Stomach (tissue), 8 donors: ENCODE measurements at regions not wholly inside any gene's neighbourhood (a gene's known extent, or its start where the extent isn't known, plus 50 kb on each side); places are given as distances from the start of the nearest gene placed in this dataset.

ENCODE experiments used
- DNase-seq, 2 donors: peaks; one replicate each; pipeline versions ENCODE4 v3.0.0 to v3.0.0-alpha.2; 2013 to 2019
- H3K27ac ChIP-seq, 5 donors: fragments of 200-600 bp in 4 of 5; sonication (generic) in 4 of 5; one replicate each; pipeline ENCODE4 v1.5.1; 2013 to 2019; ENCODE audit warnings: mild to moderate bottlenecking in 1 of 5, moderate library complexity in 1 of 5
- H3K27me3 ChIP-seq, 3 donors: fragments of 200-600 bp; sonication (generic); one replicate each; pipeline ENCODE4 v1.5.1; 2017 to 2019; ENCODE audit warnings: mixed run types in 1 of 3
- H3K36me3 ChIP-seq, 4 donors: fragments of 200-600 bp; sonication (generic); 1 replicate in 3 of 4; 2 replicates in 1 of 4; pipeline ENCODE4 v1.5.1; 2016 to 2019
- H3K4me1 ChIP-seq, 4 donors: fragments of 200-600 bp; sonication (generic); one replicate each; pipeline ENCODE4 v1.5.1; 2016 to 2019
- H3K4me3 ChIP-seq, 4 donors: fragments of 200-600 bp; sonication (generic) in 3 of 4; one replicate each; pipeline ENCODE4 v1.5.1; 2016 to 2019; ENCODE audit warnings: mild to moderate bottlenecking in 1 of 4
- H3K9me3 ChIP-seq, 4 donors: fragments of 200-600 bp; sonication (generic); one replicate each; pipeline ENCODE4 v1.5.1; 2016 to 2019
- EP300 ChIP-seq: sonication (generic); formaldehyde crosslinking; IDR thresholded peaks from one replicate; pipeline ENCODE4 v1.6.1; 2017; ENCODE audit warnings: antibody characterized with exemption
- POLR2A ChIP-seq, 4 donors: fragments of 450-650 bp; IDR thresholded peaks; one replicate each; pipeline ENCODE4 v1.6.1; 2016; ENCODE audit warnings: antibody characterized with exemption in 4 of 4, control low read depth in 2 of 4, mild to moderate bottlenecking in 1 of 4, moderate library complexity in 1 of 4
- POLR2AphosphoS5 ChIP-seq, 3 donors: sonication (generic); formaldehyde crosslinking; IDR thresholded peaks; one replicate each; pipeline ENCODE4 v1.6.1; 2016; ENCODE audit warnings: antibody characterized with exemption in 3 of 3
- whole genome bisulfite sequencing, 5 donors: extraction: QIAGEN DNeasy Blood & Tissue Kit in 3 of 5; methylation state at CpG; one replicate each; pipeline versions ENCODE4 v1.1.5 to v1.1.7; 2013 to 2018; 5-methylcytosine and 5-hydroxymethylcytosine counted together
- intact Hi-C: fragments of 100-400 bp; cut with DNase I; formaldehyde crosslinking; loops from one replicate; pipeline ENCODE4 v1.15.1; 2023; ENCODE audit warnings: low total_unique reads
- TF ChIP-seq, protein P1 (sequence below), 7 experiments: fragments of 450-650 bp in 4 of 7; fragments of 200-600 bp in 3 of 7; sonication (generic) in 3 of 7; IDR thresholded peaks; one replicate each; pipeline ENCODE4 v1.5.1; 2016 to 2019; ENCODE audit warnings: antibody characterized with exemption in 7 of 7, control low read depth in 2 of 7, mild to moderate bottlenecking in 1 of 7
- donor health status: healthy with polysubstance abuse.
- donor health status: Bipolar disorder and iron deficiency.
- donor health status: healthy.

DNA sequence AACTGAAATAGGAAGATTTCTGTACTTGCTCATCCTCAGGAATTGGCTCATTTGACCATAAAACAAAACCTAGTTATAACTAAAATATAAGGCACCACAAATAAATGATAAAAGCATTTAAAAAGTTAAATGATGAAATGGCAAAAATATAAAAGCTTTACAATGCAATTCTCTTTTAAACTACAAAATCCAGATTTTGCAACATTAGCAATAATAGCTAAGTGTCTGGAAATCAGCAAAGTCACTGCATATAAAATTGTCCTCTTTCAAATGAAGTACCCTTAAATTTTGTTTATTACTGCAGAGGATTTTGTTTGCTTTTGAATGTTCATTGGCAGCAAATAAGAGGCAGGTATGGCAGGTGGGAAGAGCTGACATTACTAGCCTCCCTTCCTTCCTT is 270.4 kb upstream of the RSPO3 start:
- H3K36me3 ChIP-seq, result no peaks in the 10 kb centered on the region
- intact Hi-C loops, result no loop called here
- no peak overlapping the region for H3K27ac ChIP-seq
- TF ChIP-seq, protein P1, sequence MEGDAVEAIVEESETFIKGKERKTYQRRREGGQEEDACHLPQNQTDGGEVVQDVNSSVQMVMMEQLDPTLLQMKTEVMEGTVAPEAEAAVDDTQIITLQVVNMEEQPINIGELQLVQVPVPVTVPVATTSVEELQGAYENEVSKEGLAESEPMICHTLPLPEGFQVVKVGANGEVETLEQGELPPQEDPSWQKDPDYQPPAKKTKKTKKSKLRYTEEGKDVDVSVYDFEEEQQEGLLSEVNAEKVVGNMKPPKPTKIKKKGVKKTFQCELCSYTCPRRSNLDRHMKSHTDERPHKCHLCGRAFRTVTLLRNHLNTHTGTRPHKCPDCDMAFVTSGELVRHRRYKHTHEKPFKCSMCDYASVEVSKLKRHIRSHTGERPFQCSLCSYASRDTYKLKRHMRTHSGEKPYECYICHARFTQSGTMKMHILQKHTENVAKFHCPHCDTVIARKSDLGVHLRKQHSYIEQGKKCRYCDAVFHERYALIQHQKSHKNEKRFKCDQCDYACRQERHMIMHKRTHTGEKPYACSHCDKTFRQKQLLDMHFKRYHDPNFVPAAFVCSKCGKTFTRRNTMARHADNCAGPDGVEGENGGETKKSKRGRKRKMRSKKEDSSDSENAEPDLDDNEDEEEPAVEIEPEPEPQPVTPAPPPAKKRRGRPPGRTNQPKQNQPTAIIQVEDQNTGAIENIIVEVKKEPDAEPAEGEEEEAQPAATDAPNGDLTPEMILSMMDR (IDR thresholded peaks at IDR 0.05), result no peak
- TF ChIP-seq EP300 (no peak), POLR2A (IDR thresholded peaks at IDR 0.05) (no peak), POLR2AphosphoS5 (IDR thresholded peaks at IDR 0.05) (no peak)
- DNase-seq, result no peak
- no peaks in the 10 kb centered on the region for H3K9me3 ChIP-seq
- no peaks in the 10 kb centered on the region for H3K27me3 ChIP-seq
- H3K4me1 ChIP-seq, result no peaks in the 10 kb centered on the region
- no peak overlapping the region for H3K4me3 ChIP-seq

DNA sequence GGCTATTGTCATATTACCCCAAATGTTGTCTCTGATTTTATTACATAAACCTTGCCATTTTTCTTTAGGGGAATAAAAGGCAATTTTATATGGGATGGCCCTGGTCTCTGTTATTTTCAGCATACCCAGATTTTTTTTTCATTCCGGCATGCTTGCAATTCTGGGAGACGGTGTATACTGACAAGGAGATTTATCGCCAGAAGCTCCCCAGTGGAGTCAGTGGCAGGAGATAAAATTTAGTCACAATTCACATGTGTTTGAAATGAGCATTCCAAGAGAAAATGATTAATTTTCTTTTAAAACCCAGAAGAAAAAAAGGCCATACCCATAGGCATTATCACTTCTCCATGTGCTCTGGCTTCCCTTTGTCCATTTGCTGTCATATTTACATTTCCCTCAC is 250.8 kb upstream of the RSPO3 start:
- no peaks in the 10 kb centered on the region for H3K27me3 ChIP-seq
- H3K4me1 ChIP-seq, result no peaks in the 10 kb centered on the region
- no peak overlapping the region for H3K4me3 ChIP-seq
- no peaks in the 10 kb centered on the region for H3K9me3 ChIP-seq
- no peak overlapping the region for H3K27ac ChIP-seq
- intact Hi-C loops, result no loop called here
- H3K36me3 ChIP-seq, result no peaks in the 10 kb centered on the region
- no peak for TF ChIP-seq POLR2AphosphoS5 (IDR thresholded peaks at IDR 0.05)
- TF ChIP-seq POLR2A (IDR thresholded peaks at IDR 0.05), result no peak
- no peak for TF ChIP-seq EP300
- TF ChIP-seq, protein P1 (IDR thresholded peaks at IDR 0.05), result no peak
- WGBS, 5 donors, result 85 to 95% (median 89%) methylated on average over 3 of the region's 3 CpGs
- no peak for DNase-seq

DNA sequence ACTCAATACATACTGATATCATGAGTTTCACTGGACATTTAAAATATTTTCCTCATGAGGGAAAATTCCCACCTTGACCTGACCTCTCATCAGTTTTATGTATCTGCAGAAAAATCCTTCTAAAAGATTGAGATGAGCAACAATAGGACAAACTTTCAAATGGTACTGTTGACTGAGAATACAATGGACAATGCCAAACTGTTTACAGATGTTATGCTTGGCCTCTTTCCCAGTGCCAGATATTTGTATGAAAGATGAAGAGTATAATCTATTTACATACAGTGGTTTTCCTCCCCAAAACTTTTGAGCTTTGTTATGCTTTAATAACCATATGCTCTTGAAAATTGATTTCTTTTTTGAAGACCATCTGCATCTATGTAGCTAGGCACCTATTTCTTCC is 245.1 kb upstream of the RSPO3 start:
- Histone ChIP-seq H3K36me3 (no peaks in the 10 kb centered on the region), H3K27ac (no peak overlapping the region), H3K27me3 (no peaks in the 10 kb centered on the region), H3K4me3 (no peak overlapping the region), H3K4me1 (no peaks in the 10 kb centered on the region), H3K9me3 (no peaks in the 10 kb centered on the region)
- TF ChIP-seq, protein P1 (IDR thresholded peaks at IDR 0.05), result no peak
- no peak for TF ChIP-seq POLR2A (IDR thresholded peaks at IDR 0.05)
- TF ChIP-seq EP300, result no peak
- TF ChIP-seq POLR2AphosphoS5 (IDR thresholded peaks at IDR 0.05), result no peak
- no peak for DNase-seq
- intact Hi-C loops, result no loop called here

DNA sequence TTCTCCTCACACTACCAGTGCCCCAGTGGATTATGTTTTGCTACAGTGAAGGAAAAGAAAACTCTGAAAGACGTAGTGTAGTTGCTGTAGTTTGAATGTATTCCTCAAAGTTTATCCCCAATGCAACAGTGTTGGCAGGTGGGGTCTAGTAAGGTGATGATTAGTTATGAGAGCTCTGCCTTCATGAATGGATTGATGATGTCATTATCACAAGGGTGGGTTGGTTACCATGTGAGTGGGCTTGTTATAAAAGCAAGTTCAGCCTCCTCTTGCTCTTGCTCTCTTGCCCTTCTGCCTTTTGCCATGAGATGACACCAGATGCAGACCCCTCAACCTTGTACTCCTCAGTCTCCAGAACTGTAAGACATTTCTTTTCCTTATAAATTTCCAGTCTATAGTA is 244.7 kb upstream of the RSPO3 start:
- Histone ChIP-seq H3K4me1 (no peaks in the 10 kb centered on the region), H3K9me3 (no peaks in the 10 kb centered on the region), H3K27me3 (no peaks in the 10 kb centered on the region), H3K27ac (no peak overlapping the region), H3K36me3 (no peaks in the 10 kb centered on the region), H3K4me3 (no peak overlapping the region)
- intact Hi-C loops, result no loop called here
- no peak for DNase-seq
- WGBS, 5 donors, result 77 to 92% (median 80%) methylated on average over 1 of the region's 1 CpG
- TF ChIP-seq, protein P1 (IDR thresholded peaks at IDR 0.05), result no peak
- TF ChIP-seq POLR2AphosphoS5 (IDR thresholded peaks at IDR 0.05), result no peak

DNA sequence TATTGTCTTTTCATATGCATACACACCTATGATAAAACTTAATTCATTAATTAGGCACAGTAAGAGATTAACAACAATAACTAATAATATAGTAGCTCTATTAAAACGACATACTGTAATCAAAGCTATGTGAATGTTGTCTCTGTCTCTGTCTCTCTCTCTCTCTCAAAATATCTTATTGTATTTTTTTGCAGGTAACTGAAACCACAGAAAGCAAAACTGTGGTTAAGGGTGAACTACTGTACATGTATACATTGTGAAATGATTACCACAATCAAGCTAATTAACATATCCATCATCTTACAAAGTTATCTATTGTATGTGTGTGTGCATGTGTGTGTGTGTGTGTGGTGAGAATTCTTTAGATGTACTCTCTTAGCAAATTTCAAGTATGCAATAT is 242.0 kb upstream of the RSPO3 start:
- no peak for TF ChIP-seq POLR2AphosphoS5 (IDR thresholded peaks at IDR 0.05)
- no peak for TF ChIP-seq EP300
- TF ChIP-seq POLR2A (IDR thresholded peaks at IDR 0.05), result no peak
- TF ChIP-seq, protein P1 (IDR thresholded peaks at IDR 0.05), result no peak
- Histone ChIP-seq H3K4me3 (no peak overlapping the region), H3K27me3 (no peaks in the 10 kb centered on the region), H3K27ac (no peak overlapping the region), H3K9me3 (no peaks in the 10 kb centered on the region), H3K36me3 (no peaks in the 10 kb centered on the region), H3K4me1 (no peaks in the 10 kb centered on the region)
- intact Hi-C loops, result no loop called here
- 62 to 76% (median 69%) methylated on average over 1 of the region's 1 CpG for WGBS, 5 donors
- DNase-seq, result no peak
